22Rv1 (cell line): ENCODE measurements at regions not wholly inside any gene's neighbourhood (a gene's known extent, or its start where the extent isn't known, plus 50 kb on each side); places are given as distances from the start of the nearest gene placed in this dataset.
"Not testable (repeated sequence)": the region's sequence is repeated elsewhere in the genome, so short reads cannot be mapped to it uniquely, and the experiment has no call there.

Experiments
- H3K27ac ChIP-seq: fragments of 450-650 bp; 2 replicates; pipeline ENCODE4 v1.5.1; 2017
- ZFX ChIP-seq: fragments of 450-650 bp; IDR thresholded peaks from 2 replicates; pipeline ENCODE4 v1.6.1; 2017; ENCODE audit warnings: antibody characterized with exemption, borderline replicate concordance
- TF ChIP-seq, protein P1 (sequence below): fragments of 450-650 bp; IDR thresholded peaks from 2 replicates; pipeline ENCODE4 v1.5.1; 2017; ENCODE audit warnings: mild to moderate bottlenecking

DNA sequence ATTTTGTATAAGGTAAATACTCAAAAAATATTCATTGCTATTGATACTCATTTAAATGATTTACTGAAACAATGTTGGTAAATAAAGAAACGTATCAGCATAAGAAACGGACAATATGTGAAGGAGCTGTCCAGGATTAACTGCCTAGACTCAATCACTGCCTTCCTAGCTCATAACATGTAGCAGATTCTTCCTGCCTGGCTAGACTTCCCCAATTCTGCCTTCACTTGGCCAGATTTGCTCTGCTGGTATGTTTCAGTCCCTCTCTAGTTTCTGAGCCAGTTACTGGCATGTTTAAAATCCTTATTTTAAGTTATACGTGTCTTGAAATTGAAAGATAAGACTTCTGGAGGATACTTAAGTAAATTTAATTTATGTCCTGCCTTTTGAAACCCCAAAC lies 740.3 kb downstream of the CENPC start:
- no peak for TF ChIP-seq ZFX
- TF ChIP-seq, protein P1, sequence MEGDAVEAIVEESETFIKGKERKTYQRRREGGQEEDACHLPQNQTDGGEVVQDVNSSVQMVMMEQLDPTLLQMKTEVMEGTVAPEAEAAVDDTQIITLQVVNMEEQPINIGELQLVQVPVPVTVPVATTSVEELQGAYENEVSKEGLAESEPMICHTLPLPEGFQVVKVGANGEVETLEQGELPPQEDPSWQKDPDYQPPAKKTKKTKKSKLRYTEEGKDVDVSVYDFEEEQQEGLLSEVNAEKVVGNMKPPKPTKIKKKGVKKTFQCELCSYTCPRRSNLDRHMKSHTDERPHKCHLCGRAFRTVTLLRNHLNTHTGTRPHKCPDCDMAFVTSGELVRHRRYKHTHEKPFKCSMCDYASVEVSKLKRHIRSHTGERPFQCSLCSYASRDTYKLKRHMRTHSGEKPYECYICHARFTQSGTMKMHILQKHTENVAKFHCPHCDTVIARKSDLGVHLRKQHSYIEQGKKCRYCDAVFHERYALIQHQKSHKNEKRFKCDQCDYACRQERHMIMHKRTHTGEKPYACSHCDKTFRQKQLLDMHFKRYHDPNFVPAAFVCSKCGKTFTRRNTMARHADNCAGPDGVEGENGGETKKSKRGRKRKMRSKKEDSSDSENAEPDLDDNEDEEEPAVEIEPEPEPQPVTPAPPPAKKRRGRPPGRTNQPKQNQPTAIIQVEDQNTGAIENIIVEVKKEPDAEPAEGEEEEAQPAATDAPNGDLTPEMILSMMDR: no peak
- H3K27ac ChIP-seq: no peak overlapping the region

DNA sequence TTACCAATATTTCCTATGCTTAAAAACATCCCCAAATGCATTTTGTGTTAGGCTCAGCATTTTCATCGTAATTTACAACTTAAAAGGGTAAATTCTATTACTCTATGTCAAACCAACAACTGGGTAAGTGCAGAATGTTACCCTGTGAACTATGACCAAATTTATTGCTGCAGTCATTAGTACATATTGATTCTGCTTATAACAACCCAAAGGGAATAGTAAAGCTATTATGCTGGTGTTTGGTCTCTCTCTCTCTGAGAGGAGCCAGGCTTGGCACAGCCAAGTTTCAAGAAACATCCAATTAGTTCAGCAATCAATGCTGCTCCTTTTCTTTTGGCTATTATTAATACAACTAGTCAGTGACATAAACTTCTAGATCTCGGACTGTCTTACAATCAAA lies 747.7 kb downstream of the CENPC start:
- no peak overlapping the region for H3K27ac ChIP-seq
- no peak for TF ChIP-seq ZFX
- TF ChIP-seq, protein P1: no peak

DNA sequence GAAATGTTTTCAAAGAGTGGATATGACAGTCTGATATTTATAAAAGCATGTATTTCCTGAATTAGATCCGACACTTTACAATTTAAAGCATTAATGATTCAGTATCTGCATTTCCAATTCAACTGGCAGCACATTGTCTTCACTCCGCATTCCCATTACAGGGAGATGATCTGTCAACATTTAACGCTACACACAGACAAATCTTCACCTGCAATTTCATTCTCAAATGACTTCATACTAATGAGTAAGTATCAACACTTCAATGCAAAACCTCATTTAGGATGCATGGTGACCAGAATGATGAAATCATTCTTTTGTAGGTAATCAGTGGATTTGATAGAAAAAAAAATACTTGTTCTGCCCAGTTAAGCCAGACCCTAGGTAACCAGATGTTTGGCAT lies 749.6 kb downstream of the CENPC start:
- H3K27ac ChIP-seq: no peak overlapping the region
- TF ChIP-seq ZFX: no peak
- TF ChIP-seq, protein P1: no peak

DNA sequence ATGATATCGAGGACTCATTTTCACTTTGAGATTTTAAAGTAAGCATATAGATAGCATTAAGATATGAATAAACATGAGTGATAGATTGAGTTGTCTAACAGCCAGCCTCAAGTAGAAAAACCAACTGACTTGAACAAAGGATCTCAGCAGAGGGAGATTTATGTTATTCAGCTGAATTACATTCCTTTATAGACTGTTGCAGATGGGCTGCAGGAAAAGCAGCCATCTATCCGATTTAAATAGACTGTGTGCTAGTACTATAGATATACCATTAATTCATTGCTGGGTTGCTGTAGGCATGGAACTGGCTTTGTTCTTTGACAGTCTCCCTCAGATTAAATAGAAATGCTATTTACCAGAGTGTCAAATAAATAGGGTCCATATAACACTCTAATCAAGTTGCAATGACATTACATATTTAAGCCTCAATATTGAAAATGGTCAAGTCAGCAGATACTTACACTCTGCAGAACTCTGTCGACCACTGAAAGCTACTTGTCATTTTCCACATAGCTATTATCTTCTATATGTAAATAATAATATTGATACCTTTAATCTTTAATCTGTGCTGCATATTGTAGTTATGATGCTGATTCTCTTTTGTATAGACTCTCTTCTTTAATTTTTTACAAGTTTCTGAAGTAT lies 750.8 kb downstream of the CENPC start:
- H3K27ac ChIP-seq: no peak overlapping the region
- no peak for TF ChIP-seq ZFX
- TF ChIP-seq, protein P1: no peak

DNA sequence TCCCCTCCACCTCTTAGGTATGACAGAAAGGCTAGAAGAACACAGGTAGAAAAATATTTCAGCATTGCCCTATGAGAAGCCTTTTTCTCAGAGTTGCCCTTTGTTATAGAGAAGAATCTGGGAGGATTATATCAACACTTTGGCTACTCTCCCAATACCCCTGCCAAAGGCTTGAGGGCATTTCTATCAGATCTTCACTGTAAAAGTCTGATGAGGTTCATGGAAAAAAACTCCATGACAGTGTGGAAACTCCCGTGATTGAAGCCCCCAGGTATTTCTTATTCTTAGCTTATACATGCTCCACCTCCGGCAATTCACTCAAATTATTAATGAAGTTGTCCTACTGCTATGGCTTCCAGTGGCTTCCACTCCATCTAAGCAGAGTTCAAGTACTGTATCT lies 753.6 kb downstream of the CENPC start:
- TF ChIP-seq, protein P1: no peak
- no peak for TF ChIP-seq ZFX
- H3K27ac ChIP-seq: no peak overlapping the region

DNA sequence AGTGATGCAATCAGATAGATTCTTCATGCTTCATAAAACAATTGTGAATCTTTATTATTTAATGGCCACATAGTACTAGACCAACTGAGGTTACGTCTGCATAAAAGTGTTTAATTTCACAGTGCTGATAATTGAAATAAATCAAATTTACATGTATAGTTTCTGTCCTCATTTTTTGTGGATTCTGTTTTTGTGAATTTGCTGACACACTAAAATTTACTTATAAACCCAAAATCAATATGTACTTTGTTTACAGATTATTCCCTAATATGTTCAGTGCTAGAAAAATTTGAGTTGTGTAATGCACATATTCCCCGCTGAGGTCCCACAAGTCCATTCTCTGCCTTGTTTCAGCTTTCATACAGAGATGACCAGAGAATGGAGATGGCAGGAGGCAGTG lies 759.8 kb downstream of the CENPC start:
- TF ChIP-seq ZFX: no peak
- TF ChIP-seq, protein P1: no peak
- H3K27ac ChIP-seq: no peak overlapping the region

DNA sequence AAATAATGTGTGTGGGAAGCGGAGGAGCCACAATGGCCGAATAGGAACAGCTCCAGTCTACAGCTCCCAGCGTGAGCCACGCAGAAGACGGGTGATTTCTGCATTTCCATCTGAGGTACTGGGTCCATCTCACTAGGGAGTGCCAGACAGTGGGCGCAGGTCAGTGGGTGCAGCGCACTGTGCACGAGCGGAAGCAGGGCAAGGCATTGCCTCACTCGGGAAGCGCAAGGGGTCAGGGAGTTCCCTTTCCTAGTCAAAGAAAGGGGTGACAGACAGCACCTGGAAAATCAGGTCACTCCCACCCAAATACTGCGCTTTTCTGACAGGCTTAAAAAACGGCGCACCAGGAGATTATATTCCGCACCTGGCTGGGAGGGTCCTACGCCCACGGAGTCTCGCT lies 762.6 kb downstream of the CENPC start:
- H3K27ac ChIP-seq: not testable (repeated sequence)

DNA sequence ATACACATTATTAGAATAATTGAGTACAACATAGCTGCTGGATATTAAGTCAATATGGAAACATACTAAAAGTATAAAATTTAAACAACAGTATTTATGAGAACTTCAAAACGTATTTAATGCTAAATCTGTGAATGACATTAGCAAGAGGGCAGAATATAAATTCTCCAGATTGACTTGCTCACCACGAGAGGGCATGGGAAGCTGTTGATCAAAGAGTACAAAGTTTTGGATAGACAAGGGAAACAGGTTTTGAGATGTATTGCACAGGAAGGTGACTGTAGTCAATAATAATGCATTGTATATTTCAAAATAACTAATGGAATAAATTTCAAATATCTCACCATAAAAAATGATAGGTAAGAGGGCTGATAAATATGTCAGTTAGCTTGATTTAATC lies 768.2 kb downstream of the CENPC start:
- no peak overlapping the region for H3K27ac ChIP-seq
- no peak for TF ChIP-seq ZFX
- TF ChIP-seq, protein P1: no peak
